ENCODE measurements at regions not wholly inside any gene's neighbourhood (a gene's known extent, or its start where the extent isn't known, plus 50 kb on each side); places are given as distances from the start of the nearest gene placed in this dataset.

GRCh38 chr5:88606173-88606572, 276.8 kb downstream of the MEF2C start:
- Histone ChIP-seq H4K20me1 (ENCODE audit: insufficient read depth, low read length) (no peaks in the 10 kb centered on the region), H2AFZ (ENCODE audit: low read length) (no peak overlapping the region), H3K27ac (ENCODE audit: low read depth, low read length) (no peak overlapping the region), H3K36me3 (ENCODE audit: insufficient read depth, low read length) (no peaks in the 10 kb centered on the region), H3K79me2 (ENCODE audit: insufficient read depth, low read length) (no peaks in the 10 kb centered on the region), H3K27me3 (ENCODE audit: insufficient read depth, low read length) (no peaks in the 10 kb centered on the region), H3K4me1 (ENCODE audit: insufficient read depth, low read length) (no peaks in the 10 kb centered on the region), H3K4me2 (ENCODE audit: insufficient read depth, low read length) (no peak overlapping the region), H3K4me3 (ENCODE audit: insufficient read depth, low read length) (no peak overlapping the region), H3K9me3 (ENCODE audit: low read depth, low read length) (no peaks in the 10 kb centered on the region)
- TF ChIP-seq CTCF (IDR thresholded peaks at IDR 0.05; ENCODE audit: extremely low read depth, low read depth, low read length): no peak
- no peak for DNase-seq (ENCODE audit: insufficient read length, low spot score, missing footprints)

DNA sequence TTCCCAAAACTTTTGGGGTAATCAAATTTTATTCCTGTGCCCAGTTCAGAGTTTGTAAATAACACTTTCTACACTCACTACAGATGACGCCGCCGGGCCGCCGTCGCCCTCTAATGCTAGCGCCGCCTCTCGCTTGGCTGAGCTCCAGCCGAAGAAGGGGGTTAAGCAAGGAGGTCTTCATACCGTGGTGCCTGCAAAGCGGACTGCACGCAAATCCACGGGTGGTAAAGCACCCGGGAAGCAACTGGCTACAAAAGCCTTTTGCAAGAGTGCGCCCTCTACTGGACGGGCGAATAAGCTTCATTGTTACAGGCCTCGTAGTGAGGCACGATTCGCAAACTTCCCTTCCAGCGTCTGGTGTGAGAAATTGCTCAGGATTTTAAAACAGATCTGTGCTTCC, 280.4 kb downstream of the MEF2C start:
- Histone ChIP-seq H2AFZ (ENCODE audit: low read length) (no peak overlapping the region), H3K4me2 (ENCODE audit: insufficient read depth, low read length) (no peak overlapping the region), H3K27ac (ENCODE audit: low read depth, low read length) (no peak overlapping the region), H3K4me3 (ENCODE audit: insufficient read depth, low read length) (no peak overlapping the region), H3K4me1 (ENCODE audit: insufficient read depth, low read length) (no peaks in the 10 kb centered on the region), H4K20me1 (ENCODE audit: insufficient read depth, low read length) (no peaks in the 10 kb centered on the region), H3K9me3 (ENCODE audit: low read depth, low read length) (no peaks in the 10 kb centered on the region), H3K79me2 (ENCODE audit: insufficient read depth, low read length) (no peaks in the 10 kb centered on the region), H3K27me3 (ENCODE audit: insufficient read depth, low read length) (no peaks in the 10 kb centered on the region), H3K36me3 (ENCODE audit: insufficient read depth, low read length) (no peaks in the 10 kb centered on the region)
- DNase-seq (ENCODE audit: insufficient read length, low spot score, missing footprints): no peak
- TF ChIP-seq CTCF (IDR thresholded peaks at IDR 0.05; ENCODE audit: extremely low read depth, low read depth, low read length): no peak

DNA sequence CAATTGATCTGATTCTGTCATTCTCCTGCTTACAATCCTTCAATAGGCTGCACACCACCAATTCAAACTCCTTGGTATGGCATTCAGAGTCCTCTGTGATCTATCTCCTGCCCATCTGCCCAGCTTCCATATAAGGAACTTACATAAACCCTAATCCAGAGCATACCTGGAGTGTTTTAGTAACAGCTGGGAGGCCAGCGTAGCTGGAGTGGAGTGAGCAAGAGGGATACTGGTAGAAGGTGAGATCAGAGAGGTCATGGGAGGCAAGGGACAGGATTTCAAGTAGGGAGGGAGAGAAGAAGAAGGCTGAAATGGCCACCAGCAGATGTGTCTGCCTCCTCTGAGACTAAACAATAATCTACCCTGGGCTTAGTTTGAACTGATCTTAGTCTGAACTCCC, 288.5 kb downstream of the MEF2C start:
- no peaks in the 10 kb centered on the region for H3K36me3 ChIP-seq (ENCODE audit: insufficient read depth, low read length)
- H3K27ac ChIP-seq (ENCODE audit: low read depth, low read length): no peak overlapping the region
- H3K4me1 ChIP-seq (ENCODE audit: insufficient read depth, low read length): no peaks in the 10 kb centered on the region
- no peaks in the 10 kb centered on the region for H3K79me2 ChIP-seq (ENCODE audit: insufficient read depth, low read length)
- no peak for TF ChIP-seq CTCF (IDR thresholded peaks at IDR 0.05; ENCODE audit: extremely low read depth, low read depth, low read length)
- DNase-seq (ENCODE audit: insufficient read length, low spot score, missing footprints): no peak
- no peak overlapping the region for H2AFZ ChIP-seq (ENCODE audit: low read length)
- H3K4me3 ChIP-seq (ENCODE audit: insufficient read depth, low read length): no peak overlapping the region
- H4K20me1 ChIP-seq (ENCODE audit: insufficient read depth, low read length): no peaks in the 10 kb centered on the region
- no peak overlapping the region for H3K4me2 ChIP-seq (ENCODE audit: insufficient read depth, low read length)
- no peaks in the 10 kb centered on the region for H3K27me3 ChIP-seq (ENCODE audit: insufficient read depth, low read length)
- H3K9me3 ChIP-seq (ENCODE audit: low read depth, low read length): no peaks in the 10 kb centered on the region

- TF ChIP-seq CTCF (IDR thresholded peaks at IDR 0.05; ENCODE audit: extremely low read depth, low read depth, low read length): no peak
- no peaks in the 10 kb centered on the region for H3K79me2 ChIP-seq (ENCODE audit: insufficient read depth, low read length)
- H3K9me3 ChIP-seq (ENCODE audit: low read depth, low read length): no peaks in the 10 kb centered on the region
- no peaks in the 10 kb centered on the region for H3K27me3 ChIP-seq (ENCODE audit: insufficient read depth, low read length)
- H4K20me1 ChIP-seq (ENCODE audit: insufficient read depth, low read length): no peaks in the 10 kb centered on the region
- H3K4me1 ChIP-seq (ENCODE audit: insufficient read depth, low read length): no peaks in the 10 kb centered on the region
- DNase-seq (ENCODE audit: insufficient read length, low spot score, missing footprints): no peak
- H3K4me2 ChIP-seq (ENCODE audit: insufficient read depth, low read length): no peak overlapping the region
- H3K27ac ChIP-seq (ENCODE audit: low read depth, low read length): no peak overlapping the region
- H3K36me3 ChIP-seq (ENCODE audit: insufficient read depth, low read length): no peaks in the 10 kb centered on the region
- no peak overlapping the region for H2AFZ ChIP-seq (ENCODE audit: low read length)
- no peak overlapping the region for H3K4me3 ChIP-seq (ENCODE audit: insufficient read depth, low read length)
Measured at GRCh38 chr5:88588609-88589008, 294.4 kb downstream of the MEF2C start.

Data from osteoblast (primary cell).